GM23248 (cell line): ENCODE measurements at regions not wholly inside any gene's neighbourhood (a gene's known extent, or its start where the extent isn't known, plus 50 kb on each side); places are given as distances from the start of the nearest gene placed in this dataset.

ENCODE experiments used
- DNase-seq: peaks from one replicate; pipeline ENCODE4 v3.0.0-alpha.2; 2015
- H2AFZ ChIP-seq: fragments of 200-600 bp; sonication (generic); 2 replicates; pipeline ENCODE4 v1.6.1; 2016; ENCODE audit warnings: antibody characterized with exemption
- H3F3A ChIP-seq: fragments of 200-600 bp; sonication (generic); 2 replicates; pipeline ENCODE4 v1.6.1; 2016; ENCODE audit warnings: mild to moderate bottlenecking, antibody characterized with exemption, mixed run types; ENCODE audit not compliant: insufficient read depth
- H3K27ac ChIP-seq: fragments of 200-600 bp; sonication (generic); 2 replicates; pipeline ENCODE4 v1.5.1; 2016; ENCODE audit warnings: mild to moderate bottlenecking
- H3K27me3 ChIP-seq: fragments of 200-600 bp; sonication (generic); replicated peaks from 2 replicates; pipeline ENCODE4 v1.6.1; 2016; ENCODE audit warnings: mild to moderate bottlenecking; ENCODE audit not compliant: insufficient read depth
- H3K36me3 ChIP-seq: fragments of 200-600 bp; sonication (generic); 2 replicates; pipeline ENCODE4 v1.6.1; 2016; ENCODE audit warnings: low read depth, mild to moderate bottlenecking
- H3K4me1 ChIP-seq: fragments of 200-600 bp; sonication (generic); 2 replicates; pipeline ENCODE4 v1.6.1; 2016; ENCODE audit warnings: mild to moderate bottlenecking; ENCODE audit not compliant: insufficient read depth
- H3K4me2 ChIP-seq: fragments of 200-600 bp; sonication (generic); one replicate; pipeline ENCODE4 v1.6.1; 2016; ENCODE audit warnings: mild to moderate bottlenecking; ENCODE audit not compliant: unreplicated experiment
- H3K4me3 ChIP-seq: fragments of 200-600 bp; sonication (generic); 2 replicates; pipeline ENCODE4 v1.5.1; 2016; ENCODE audit warnings: mild to moderate bottlenecking
- H3K79me2 ChIP-seq: fragments of 200-600 bp; sonication (generic); 2 replicates; pipeline ENCODE4 v1.6.1; 2016; ENCODE audit warnings: mild to moderate bottlenecking; ENCODE audit not compliant: insufficient read depth
- H3K9ac ChIP-seq: fragments of 200-600 bp; sonication (generic); 2 replicates; pipeline ENCODE4 v1.6.1; 2016; ENCODE audit warnings: mild to moderate bottlenecking
- H3K9me2 ChIP-seq: fragments of 200-600 bp; sonication (generic); 2 replicates; pipeline ENCODE4 v1.6.1; 2016; ENCODE audit warnings: mixed run types, mild to moderate bottlenecking, moderate library complexity; ENCODE audit not compliant: insufficient read depth
- H3K9me3 ChIP-seq: fragments of 200-600 bp; sonication (generic); one replicate; pipeline ENCODE4 v1.6.1; 2017; ENCODE audit warnings: low read depth
- H4K20me1 ChIP-seq: fragments of 200-600 bp; sonication (generic); 2 replicates; pipeline ENCODE4 v1.6.0; 2016; ENCODE audit not compliant: insufficient read depth
- EZH2 ChIP-seq: fragments of 200-600 bp; sonication (generic); IDR thresholded peaks from 2 replicates; pipeline ENCODE4 v1.6.1; 2018; ENCODE audit warnings: antibody characterized with exemption, mild to moderate bottlenecking; ENCODE audit not compliant: insufficient read depth, poor library complexity, severe bottlenecking
- EZH2phosphoT487 ChIP-seq: fragments of 200-600 bp; sonication (generic); IDR thresholded peaks from 2 replicates; pipeline ENCODE4 v1.6.1; 2018; ENCODE audit warnings: antibody characterized with exemption, moderate library complexity, mild to moderate bottlenecking, low read depth; ENCODE audit not compliant: insufficient read depth
- WGBS, 2 experiments: methylation state at CpG; one replicate each; pipeline ENCODE4 v1.1.6; 2015 to 2017; ENCODE audit warnings: low lambda C conversion rate in 2 of 2, low coverage in 1 of 2; ENCODE audit errors: missing lambda C conversion rate in 2 of 2; 5-methylcytosine and 5-hydroxymethylcytosine counted together
- in situ Hi-C: fragments of 300-500 bp; cut with MboI; formaldehyde crosslinking; loops from 2 replicates; pipeline ENCODE4 v1.15.0; 2020

- Histone ChIP-seq H3K27me3 (no peaks in the 10 kb centered on the region), H3F3A (no peaks in the 10 kb centered on the region), H4K20me1 (no peaks in the 10 kb centered on the region), H3K4me3 (no peak overlapping the region), H3K4me2 (no peak overlapping the region), H3K9me2 (no peaks in the 10 kb centered on the region), H2AFZ (no peak overlapping the region), H3K9me3 (no peaks in the 10 kb centered on the region), H3K79me2 (no peaks in the 10 kb centered on the region), H3K9ac (no peak overlapping the region), H3K4me1 (no peaks in the 10 kb centered on the region), H3K27ac (no peak overlapping the region), H3K36me3 (no peaks in the 10 kb centered on the region)
- WGBS, 2 experiments = 18 to 25% methylated on average over 1 of the region's 1 CpG
- in situ Hi-C loops = no loop called here
- DNase-seq = no peak
- TF ChIP-seq EZH2phosphoT487 = no peak
- TF ChIP-seq EZH2 = no peak
Observed at GRCh38 chr6:115740907-115741306, 319.8 kb downstream of the FRK start.

- Histone ChIP-seq H3K9me3 (no peaks in the 10 kb centered on the region), H3K79me2 (no peaks in the 10 kb centered on the region), H3K27me3 (no peaks in the 10 kb centered on the region), H3K4me3 (no peak overlapping the region), H3K36me3 (no peaks in the 10 kb centered on the region), H3K27ac (no peak overlapping the region), H3K9ac (no peak overlapping the region), H2AFZ (no peak overlapping the region), H3K4me2 (no peak overlapping the region), H4K20me1 (no peaks in the 10 kb centered on the region), H3K4me1 (no peaks in the 10 kb centered on the region), H3F3A (no peaks in the 10 kb centered on the region), H3K9me2 (no peaks in the 10 kb centered on the region)
- no peak for TF ChIP-seq EZH2
- in situ Hi-C loops = no loop called here
- DNase-seq = no peak
- WGBS, 2 experiments = 31 to 41% methylated on average over 5 of the region's 5 CpGs
Observed at GRCh38 chr6:115735610-115736009, 325.1 kb downstream of the FRK start.

GRCh38 chr6:115733426-115733825 is 327.3 kb downstream of the FRK start:
- Histone ChIP-seq H3F3A (no peaks in the 10 kb centered on the region), H3K79me2 (no peaks in the 10 kb centered on the region), H3K4me3 (no peak overlapping the region), H3K27me3 (no peaks in the 10 kb centered on the region), H2AFZ (no peak overlapping the region), H3K4me1 (no peaks in the 10 kb centered on the region), H3K27ac (no peak overlapping the region), H3K9me2 (no peaks in the 10 kb centered on the region), H3K4me2 (no peak overlapping the region), H3K9me3 (no peaks in the 10 kb centered on the region), H3K36me3 (no peaks in the 10 kb centered on the region), H4K20me1 (no peaks in the 10 kb centered on the region), H3K9ac (no peak overlapping the region)
- no peak for DNase-seq
- in situ Hi-C loops = no loop called here
- no peak for TF ChIP-seq EZH2phosphoT487
- no peak for TF ChIP-seq EZH2

GRCh38 chr6:115729036-115729435 is 331.7 kb downstream of the FRK start:
- H3K9ac ChIP-seq = no peak overlapping the region
- no peak overlapping the region for H2AFZ ChIP-seq
- TF ChIP-seq EZH2 (no peak), EZH2phosphoT487 (no peak)
- no peaks in the 10 kb centered on the region for H4K20me1 ChIP-seq
- H3F3A ChIP-seq = no peaks in the 10 kb centered on the region
- H3K27me3 ChIP-seq = no peaks in the 10 kb centered on the region
- H3K79me2 ChIP-seq = no peaks in the 10 kb centered on the region
- in situ Hi-C loops = no loop called here
- no peak overlapping the region for H3K27ac ChIP-seq
- H3K36me3 ChIP-seq = no peaks in the 10 kb centered on the region
- H3K9me2 ChIP-seq = no peaks in the 10 kb centered on the region
- no peak for DNase-seq
- no peak overlapping the region for H3K4me2 ChIP-seq
- 42 to 50% methylated on average over 5 of the region's 5 CpGs for WGBS, 2 experiments
- no peaks in the 10 kb centered on the region for H3K9me3 ChIP-seq
- no peak overlapping the region for H3K4me3 ChIP-seq
- H3K4me1 ChIP-seq = no peaks in the 10 kb centered on the region

- Histone ChIP-seq H3K9me3 (no peaks in the 10 kb centered on the region), H3K36me3 (no peaks in the 10 kb centered on the region), H3K9me2 (no peaks in the 10 kb centered on the region), H3K79me2 (no peaks in the 10 kb centered on the region), H3F3A (no peaks in the 10 kb centered on the region), H2AFZ (no peak overlapping the region), H3K27me3 (no peaks in the 10 kb centered on the region), H3K4me1 (no peaks in the 10 kb centered on the region), H3K27ac (no peak overlapping the region), H3K4me2 (no peak overlapping the region), H3K9ac (no peak overlapping the region), H3K4me3 (no peak overlapping the region), H4K20me1 (no peaks in the 10 kb centered on the region)
- TF ChIP-seq EZH2 (no peak), EZH2phosphoT487 (no peak)
- in situ Hi-C loops = no loop called here
- no peak for DNase-seq
Observed at GRCh38 chr6:115728171-115728570, 332.5 kb downstream of the FRK start.
